ENCODE measurements at regions not wholly inside any gene's neighbourhood (a gene's known extent, or its start where the extent isn't known, plus 50 kb on each side); places are given as distances from the start of the nearest gene placed in this dataset.

GRCh38 chr20:21615617-21616080, 89.8 kb upstream of the PAX1 start:
- Histone ChIP-seq H3K4me1 (no peaks in the 10 kb centered on the region), H3K9me3 (no peaks in the 10 kb centered on the region), H3K27me3 (peaks cover 0 to 48% (median 0%) of the 10 kb centered on the region in 4 donors), H3K4me3 (no peak overlapping the region), H3K36me3 (no peaks in the 10 kb centered on the region), H3K27ac (replicated peaks in 1 of 4) (no peak overlapping the region)
- intact Hi-C loops (cut with DNase I): no loop called here
- DNase-seq (ENCODE audit: extremely low spot score): peak; percentile 78
- TF ChIP-seq POLR2AphosphoS5 (IDR thresholded peaks at IDR 0.05) (no peak), EP300 (IDR thresholded peaks at IDR 0.05) (no peak), CTCF (IDR thresholded peaks at IDR 0.05) (peak; percentile 19 to 57 (median 32))
- 36% methylated on average over 8 of the region's 10 CpGs for WGBS

- no peak overlapping the region for H3K27ac ChIP-seq (replicated peaks in 1 of 4)
Measured at GRCh38 chr20:21614980-21615379, 90.5 kb upstream of the PAX1 start.

GRCh38 chr20:21613512-21613911, 92.0 kb upstream of the PAX1 start:
- intact Hi-C loops (cut with DNase I): no loop called here
- TF ChIP-seq EP300 (IDR thresholded peaks at IDR 0.05) (no peak), POLR2AphosphoS5 (IDR thresholded peaks at IDR 0.05) (no peak), CTCF (IDR thresholded peaks at IDR 0.05) (no peak), POLR2A (IDR thresholded peaks at IDR 0.05; ENCODE audit: low read depth) (no peak)
- Histone ChIP-seq H3K36me3 (no peaks in the 10 kb centered on the region), H3K4me1 (no peaks in the 10 kb centered on the region), H3K27me3 (peaks cover 0 to 47% (median 0%) of the 10 kb centered on the region in 4 donors), H3K27ac (replicated peaks in 1 of 4) (no peak overlapping the region), H3K9me3 (no peaks in the 10 kb centered on the region), H3K4me3 (no peak overlapping the region)
- peak; percentile 88 for DNase-seq (ENCODE audit: extremely low spot score)
- 19% methylated on average over 6 of the region's 6 CpGs for WGBS

More at GRCh38 chr20:21614980-21615379, 90.5 kb upstream of the PAX1 start:
- H3K4me1 ChIP-seq: no peaks in the 10 kb centered on the region
- H3K27me3 ChIP-seq: peaks cover 0 to 50% (median 0%) of the 10 kb centered on the region in 4 donors
- no peak overlapping the region for H3K4me3 ChIP-seq
- no peaks in the 10 kb centered on the region for H3K36me3 ChIP-seq
- no peak for TF ChIP-seq POLR2A (IDR thresholded peaks at IDR 0.05; ENCODE audit: low read depth)
- TF ChIP-seq POLR2AphosphoS5 (IDR thresholded peaks at IDR 0.05): no peak
- no peak for TF ChIP-seq EP300 (IDR thresholded peaks at IDR 0.05)
- no peak for TF ChIP-seq CTCF (IDR thresholded peaks at IDR 0.05)
- DNase-seq (ENCODE audit: extremely low spot score): no peak
- 74% methylated on average over 6 of the region's 6 CpGs for WGBS
- intact Hi-C loops (cut with DNase I): no loop called here
- H3K9me3 ChIP-seq: no peaks in the 10 kb centered on the region

GRCh38 chr20:21609981-21610380, 95.5 kb upstream of the PAX1 start:
- TF ChIP-seq EP300 (IDR thresholded peaks at IDR 0.05) (no peak), CTCF (IDR thresholded peaks at IDR 0.05) (no peak), POLR2A (IDR thresholded peaks at IDR 0.05; ENCODE audit: low read depth) (no peak), POLR2AphosphoS5 (IDR thresholded peaks at IDR 0.05) (no peak)
- 78% methylated on average over 1 of the region's 1 CpG for WGBS
- Histone ChIP-seq H3K36me3 (no peaks in the 10 kb centered on the region), H3K9me3 (peaks cover 0 to 6% (median 0%) of the 10 kb centered on the region in 4 donors), H3K4me3 (no peak overlapping the region), H3K4me1 (no peaks in the 10 kb centered on the region), H3K27ac (replicated peaks in 1 of 4) (no peak overlapping the region), H3K27me3 (peaks cover 0 to 42% (median 0%) of the 10 kb centered on the region in 4 donors)
- DNase-seq (ENCODE audit: extremely low spot score): peak; percentile 90
- intact Hi-C loops (cut with DNase I): no loop called here

GRCh38 chr20:21609221-21609620, 95.4 kb upstream of the NKX2-2 start:
- Histone ChIP-seq H3K9me3 (peaks cover 0 to 6% (median 0%) of the 10 kb centered on the region in 4 donors), H3K36me3 (no peaks in the 10 kb centered on the region), H3K27me3 (peaks cover 0 to 35% (median 0%) of the 10 kb centered on the region in 4 donors), H3K4me3 (no peak overlapping the region), H3K4me1 (no peaks in the 10 kb centered on the region), H3K27ac (replicated peaks in 1 of 4) (no peak overlapping the region)
- DNase-seq (ENCODE audit: extremely low spot score): no peak
- WGBS: 65% methylated on average over 3 of the region's 3 CpGs
- no peak for TF ChIP-seq EP300 (IDR thresholded peaks at IDR 0.05)
- no peak for TF ChIP-seq POLR2AphosphoS5 (IDR thresholded peaks at IDR 0.05)
- TF ChIP-seq CTCF (IDR thresholded peaks at IDR 0.05): no peak
- TF ChIP-seq POLR2A (IDR thresholded peaks at IDR 0.05; ENCODE audit: low read depth): no peak
- intact Hi-C loops (cut with DNase I): no loop called here

All from esophagus muscularis mucosa (tissue), 4 donors.